IPS DF 6.9 (cell line): ENCODE measurements at regions not wholly inside any gene's neighbourhood (a gene's known extent, or its start where the extent isn't known, plus 50 kb on each side); places are given as distances from the start of the nearest gene placed in this dataset.

Experiments
- DNase-seq: peaks from one replicate; pipeline ENCODE4 v3.0.0-alpha.2; 2013; ENCODE audit warnings: low read depth, low spot score
- H3K27ac ChIP-seq: one replicate; pipeline ENCODE4 v1.5.1; 2013; ENCODE audit warnings: low read length, control low read depth
- H3K27me3 ChIP-seq: 2 replicates; pipeline ENCODE4 v1.6.1; 2013; ENCODE audit warnings: mild to moderate bottlenecking, low read length; ENCODE audit not compliant: control insufficient read depth, insufficient read depth
- H3K36me3 ChIP-seq: 2 replicates; pipeline ENCODE4 v1.6.1; 2013; ENCODE audit warnings: low read length; ENCODE audit not compliant: control insufficient read depth, insufficient read depth
- H3K4me1 ChIP-seq: 2 replicates; pipeline ENCODE4 v1.6.1; 2013; ENCODE audit warnings: low read length; ENCODE audit not compliant: control insufficient read depth, insufficient read depth
- H3K4me3 ChIP-seq: 2 replicates; pipeline ENCODE4 v1.5.1; 2013; ENCODE audit warnings: mild to moderate bottlenecking, low read length
- H3K9me3 ChIP-seq: 2 replicates; pipeline ENCODE4 v1.6.1; 2013; ENCODE audit warnings: low read length, inconsistent platforms; ENCODE audit not compliant: control insufficient read depth, insufficient read depth
- WGBS: extraction: QIAGEN DNeasy Blood & Tissue Kit; methylation state at CpG from one replicate; pipeline ENCODE4 v1.1.7; 2013; ENCODE audit warnings: mixed read lengths, missing lambda C conversion rate; ENCODE audit not compliant: insufficient read length, insufficient coverage; 5-methylcytosine and 5-hydroxymethylcytosine counted together

DNA sequence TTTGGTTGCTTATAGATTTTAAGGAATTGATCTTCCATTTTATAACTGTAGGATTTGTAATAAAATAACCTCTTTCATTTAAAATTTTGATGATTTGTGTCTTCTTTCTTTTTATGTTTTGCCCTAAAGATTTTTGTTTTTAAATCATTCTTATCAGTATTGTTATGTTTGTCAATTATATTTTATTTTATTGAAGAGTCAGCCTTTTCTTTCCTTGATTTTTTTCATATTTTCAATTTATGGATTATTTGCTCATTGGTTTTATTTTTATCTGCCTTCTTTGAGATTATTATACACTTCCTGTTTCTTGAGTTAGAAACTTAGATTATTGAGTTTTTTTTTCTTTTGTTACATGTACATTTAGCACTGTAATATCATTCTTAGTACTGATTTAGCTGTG, 233.4 kb upstream of the BRINP3 start:
- Histone ChIP-seq H3K9me3 (no peaks in the 10 kb centered on the region), H3K27ac (no peak overlapping the region), H3K4me1 (no peaks in the 10 kb centered on the region), H3K36me3 (no peaks in the 10 kb centered on the region), H3K27me3 (no peaks in the 10 kb centered on the region), H3K4me3 (no peak overlapping the region)
- DNase-seq: no peak

DNA sequence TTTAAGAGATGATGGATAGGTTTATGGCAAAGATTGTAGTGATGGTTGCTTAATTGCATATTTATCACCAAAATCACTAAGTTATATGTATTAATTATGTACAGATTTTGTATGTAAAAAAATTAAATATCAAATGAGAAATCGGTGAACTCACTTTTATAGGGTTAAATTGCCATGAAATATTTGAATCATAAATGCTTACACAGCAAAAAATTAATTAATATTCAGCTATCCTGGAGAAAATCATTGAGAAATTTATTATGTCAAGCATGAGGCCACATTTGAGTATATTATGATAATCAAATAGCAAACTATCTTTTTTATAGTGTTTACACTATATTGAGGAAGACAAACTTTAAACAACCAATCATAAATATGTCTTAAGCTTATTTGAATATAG, 239.4 kb upstream of the BRINP3 start:
- no CpG with 5 or more reads among the region's 1 CpG for WGBS
- Histone ChIP-seq H3K27ac (no peak overlapping the region), H3K27me3 (no peaks in the 10 kb centered on the region), H3K4me3 (no peak overlapping the region), H3K9me3 (no peaks in the 10 kb centered on the region), H3K36me3 (no peaks in the 10 kb centered on the region), H3K4me1 (no peaks in the 10 kb centered on the region)
- DNase-seq: no peak

DNA sequence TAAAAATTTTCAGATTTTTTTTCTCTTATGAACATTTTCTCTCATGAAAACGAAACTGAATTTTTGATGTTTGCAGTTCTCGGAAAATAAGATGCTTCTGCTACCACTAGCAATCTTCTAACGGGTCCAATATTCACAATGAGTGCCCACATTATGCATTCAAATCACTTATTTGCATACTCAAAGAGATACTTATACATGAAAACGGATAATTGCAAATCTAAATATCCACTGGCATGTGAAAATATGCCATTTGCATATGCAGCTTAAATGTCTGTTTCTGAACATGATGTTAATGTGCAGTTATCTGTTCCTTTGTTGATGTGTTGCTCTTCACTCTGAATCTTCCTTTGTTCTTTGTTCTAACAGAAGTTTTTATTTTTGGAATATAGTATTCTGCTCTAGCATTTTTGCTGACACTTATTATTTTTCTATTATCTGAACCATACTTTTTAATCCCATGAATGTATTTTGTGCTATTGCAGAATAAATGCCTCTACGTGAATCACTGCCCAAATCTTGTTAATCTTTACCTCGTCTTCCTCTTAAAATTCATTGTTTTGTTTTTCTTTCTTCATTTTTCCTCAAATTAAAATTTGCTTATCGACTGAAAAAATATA, 259.4 kb upstream of the BRINP3 start:
- H3K9me3 ChIP-seq: no peaks in the 10 kb centered on the region
- H3K36me3 ChIP-seq: no peaks in the 10 kb centered on the region
- H3K27me3 ChIP-seq: no peaks in the 10 kb centered on the region
- DNase-seq: no peak
- no peak overlapping the region for H3K4me3 ChIP-seq
- whole genome bisulfite sequencing: 100% methylated on average over 2 of the region's 7 CpGs
- H3K27ac ChIP-seq: no peak overlapping the region
- no peaks in the 10 kb centered on the region for H3K4me1 ChIP-seq

DNA sequence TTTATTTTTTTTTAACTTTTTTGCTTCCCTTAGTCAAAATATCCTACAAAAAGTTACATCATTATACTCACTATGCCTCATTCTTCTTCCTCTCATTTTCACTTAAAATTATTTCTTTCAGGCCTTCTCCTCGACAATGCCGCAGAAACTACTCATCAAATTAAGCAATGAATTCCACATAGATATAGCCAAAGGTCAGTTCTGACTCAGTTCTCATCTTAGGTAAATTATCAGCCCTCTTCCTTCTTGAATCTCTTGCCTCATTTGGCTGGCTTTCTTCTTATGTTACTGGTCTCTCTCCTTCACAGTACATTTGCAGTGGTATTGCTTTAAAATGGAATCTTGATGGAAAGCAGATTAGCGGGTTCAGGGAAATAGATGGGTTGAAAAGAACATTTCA, 260.7 kb upstream of the BRINP3 start:
- 100% methylated on average over 2 of the region's 3 CpGs for WGBS
- no peak for DNase-seq

DNA sequence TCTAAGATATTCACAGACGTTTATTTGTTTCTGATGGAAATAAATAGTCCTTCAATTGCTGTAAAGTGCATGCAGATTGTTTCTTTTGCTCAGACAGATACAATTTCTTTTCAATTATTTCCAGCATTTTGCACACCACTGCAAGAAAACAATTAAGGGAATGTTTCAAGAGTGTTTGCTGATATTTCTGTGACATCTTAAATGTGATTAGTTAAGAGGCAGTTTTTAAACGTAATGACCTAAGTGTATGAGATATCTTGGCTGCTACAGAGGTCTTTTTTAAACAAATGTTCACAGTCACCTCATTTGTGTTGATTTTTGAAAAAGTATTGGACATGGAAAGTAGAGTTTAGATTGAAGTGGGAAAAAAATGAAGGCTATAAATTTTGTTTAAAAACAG, 262.3 kb upstream of the BRINP3 start:
- no peaks in the 10 kb centered on the region for H3K9me3 ChIP-seq
- H3K27me3 ChIP-seq: no peaks in the 10 kb centered on the region
- no peaks in the 10 kb centered on the region for H3K36me3 ChIP-seq
- DNase-seq: no peak
- no CpG with 5 or more reads among the region's 2 CpGs for WGBS
- H3K4me1 ChIP-seq: no peaks in the 10 kb centered on the region
- no peak overlapping the region for H3K4me3 ChIP-seq
- no peak overlapping the region for H3K27ac ChIP-seq

More for the DNA sequence above, 260.7 kb upstream of the BRINP3 start:
- H3K27me3 ChIP-seq: no peaks in the 10 kb centered on the region
- H3K4me1 ChIP-seq: no peaks in the 10 kb centered on the region
- no peak overlapping the region for H3K27ac ChIP-seq
- H3K9me3 ChIP-seq: no peaks in the 10 kb centered on the region
- no peak overlapping the region for H3K4me3 ChIP-seq
- H3K36me3 ChIP-seq: no peaks in the 10 kb centered on the region

DNA sequence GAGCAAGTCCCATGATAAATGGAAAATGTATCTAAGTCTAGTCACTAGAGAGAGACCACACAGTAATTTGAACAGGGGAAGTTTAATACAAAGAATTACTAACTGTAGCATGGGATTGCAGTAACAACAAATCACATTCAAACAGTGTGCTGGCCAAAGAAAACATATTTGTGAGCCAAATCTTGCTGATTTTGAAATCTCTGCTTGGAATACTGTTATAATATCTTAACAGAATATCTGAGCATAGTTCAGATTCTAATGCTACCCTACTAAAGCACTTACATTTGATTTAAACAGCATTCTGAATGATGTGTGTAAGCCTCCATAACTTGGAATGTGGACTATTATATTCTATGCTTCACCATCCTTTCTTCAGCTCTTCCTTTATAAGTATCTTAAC, 270.0 kb upstream of the BRINP3 start:
- Histone ChIP-seq H3K4me1 (no peaks in the 10 kb centered on the region), H3K4me3 (no peak overlapping the region), H3K36me3 (no peaks in the 10 kb centered on the region), H3K27me3 (no peaks in the 10 kb centered on the region), H3K27ac (no peak overlapping the region), H3K9me3 (no peaks in the 10 kb centered on the region)
- no peak for DNase-seq

DNA sequence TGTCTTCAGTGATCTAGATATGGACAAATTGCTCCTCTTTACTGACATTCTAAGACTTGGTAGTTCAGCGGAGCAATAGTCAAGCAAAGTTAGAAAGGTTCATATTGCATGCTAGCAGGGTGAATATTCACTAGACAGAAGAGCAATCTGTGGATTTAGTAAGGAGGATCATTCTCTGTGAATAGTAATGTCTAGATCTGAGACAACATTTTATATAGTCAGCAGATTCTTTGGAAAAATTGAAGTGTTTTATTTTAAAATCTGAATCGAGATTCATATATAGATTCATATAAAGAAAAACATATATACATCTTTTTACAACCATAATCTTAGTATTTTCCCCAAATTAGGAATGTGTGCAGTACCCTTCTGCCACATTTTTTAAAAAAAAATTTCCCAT, 274.5 kb upstream of the BRINP3 start:
- no peaks in the 10 kb centered on the region for H3K27me3 ChIP-seq
- DNase-seq: no peak
- no CpG with 5 or more reads among the region's 2 CpGs for WGBS
- no peaks in the 10 kb centered on the region for H3K36me3 ChIP-seq
- H3K4me3 ChIP-seq: no peak overlapping the region
- no peaks in the 10 kb centered on the region for H3K4me1 ChIP-seq
- no peaks in the 10 kb centered on the region for H3K9me3 ChIP-seq
- no peak overlapping the region for H3K27ac ChIP-seq

DNA sequence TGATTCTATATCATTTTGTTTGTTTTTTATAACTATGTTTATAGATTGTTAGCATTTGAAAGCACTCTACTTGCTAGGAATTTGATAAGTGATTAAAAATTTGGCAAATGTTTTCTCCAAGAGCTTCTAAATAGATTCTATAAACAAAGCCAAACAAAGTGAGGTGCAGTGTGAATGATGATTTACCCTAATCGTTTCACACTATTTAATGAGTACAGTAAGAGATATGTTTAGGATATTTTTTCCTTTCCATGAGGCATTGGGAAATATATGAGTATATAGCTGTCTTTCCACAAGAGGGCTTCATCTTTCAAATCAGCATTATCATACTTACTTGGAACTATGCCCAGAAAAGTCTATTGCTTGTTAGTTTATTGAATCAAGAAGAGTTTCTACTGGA, 277.0 kb upstream of the BRINP3 start:
- Histone ChIP-seq H3K27me3 (no peaks in the 10 kb centered on the region), H3K36me3 (no peaks in the 10 kb centered on the region), H3K4me3 (no peak overlapping the region), H3K27ac (no peak overlapping the region), H3K4me1 (no peaks in the 10 kb centered on the region), H3K9me3 (no peaks in the 10 kb centered on the region)
- DNase-seq: no peak
- WGBS: no CpG with 5 or more reads among the region's 1 CpG

DNA sequence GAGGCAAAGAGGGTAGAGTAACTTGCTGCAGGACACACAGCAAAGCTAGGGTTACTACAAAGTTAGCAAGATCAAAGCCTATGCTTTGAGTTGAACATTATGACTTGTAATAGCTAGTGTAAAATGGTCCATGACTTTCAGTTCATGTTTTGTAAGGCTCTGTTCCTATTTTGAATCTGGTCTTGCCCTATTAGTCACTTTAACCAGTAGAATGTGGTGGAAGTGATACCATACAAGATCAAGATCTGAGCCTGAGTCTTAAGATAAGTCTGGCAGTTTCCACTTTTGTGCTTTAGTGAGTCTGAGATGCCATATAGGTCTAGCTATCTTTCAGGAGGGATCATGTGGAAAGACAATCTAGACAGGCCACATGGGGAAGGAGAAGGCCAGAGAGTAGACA, 282.1 kb upstream of the BRINP3 start:
- Histone ChIP-seq H3K27me3 (no peaks in the 10 kb centered on the region), H3K9me3 (no peaks in the 10 kb centered on the region), H3K4me1 (no peaks in the 10 kb centered on the region), H3K36me3 (no peaks in the 10 kb centered on the region), H3K27ac (no peak overlapping the region), H3K4me3 (no peak overlapping the region)
- DNase-seq: no peak

DNA sequence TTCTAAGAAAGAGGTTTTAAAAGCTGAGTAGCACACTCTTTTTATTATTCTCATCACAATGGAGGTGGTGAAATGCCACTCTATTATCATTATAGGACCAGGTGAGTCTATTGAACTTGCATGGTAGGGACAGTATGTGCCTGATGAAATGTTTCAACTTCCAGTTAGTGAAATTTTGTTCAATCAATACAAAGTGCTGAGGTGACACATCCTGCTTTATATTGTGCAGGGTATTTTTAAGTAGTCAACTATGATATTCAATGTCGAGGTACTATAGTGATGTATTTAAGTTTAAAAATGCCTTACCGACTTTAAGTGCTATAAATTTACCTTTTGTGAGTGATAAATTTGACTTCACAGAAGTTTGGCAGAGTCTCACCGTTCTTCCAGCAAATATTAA, 284.7 kb upstream of the BRINP3 start:
- Histone ChIP-seq H3K4me1 (no peaks in the 10 kb centered on the region), H3K27ac (no peak overlapping the region), H3K36me3 (no peaks in the 10 kb centered on the region), H3K4me3 (no peak overlapping the region), H3K9me3 (no peaks in the 10 kb centered on the region), H3K27me3 (no peaks in the 10 kb centered on the region)
- DNase-seq: no peak
- no CpG with 5 or more reads among the region's 3 CpGs for WGBS

DNA sequence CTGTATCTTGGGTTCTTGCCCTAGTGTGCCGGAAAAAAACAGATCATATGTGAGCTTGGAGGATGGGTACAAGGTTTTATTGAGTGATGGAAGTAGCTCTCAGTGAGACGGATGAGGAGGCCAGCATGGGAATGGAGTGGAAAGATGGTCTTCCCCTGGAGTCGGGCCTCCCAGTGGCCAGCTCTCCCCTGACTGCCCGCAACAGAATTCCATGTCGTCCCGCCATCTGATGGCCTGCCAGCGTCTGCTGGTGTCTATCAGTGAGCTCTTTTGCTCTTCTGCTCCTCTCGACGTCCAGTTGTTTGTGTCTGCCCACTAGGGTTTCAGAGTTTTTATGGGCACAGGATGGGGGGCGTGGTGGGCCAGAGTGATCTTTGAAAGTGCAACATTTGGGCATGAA, 315.2 kb upstream of the BRINP3 start:
- H3K4me3 ChIP-seq: no peak overlapping the region
- no peak overlapping the region for H3K27ac ChIP-seq
- H3K9me3 ChIP-seq: no peaks in the 10 kb centered on the region
- H3K36me3 ChIP-seq: no peaks in the 10 kb centered on the region
- no CpG with 5 or more reads among the region's 10 CpGs for WGBS
- no peaks in the 10 kb centered on the region for H3K27me3 ChIP-seq
- no peak for DNase-seq
- no peaks in the 10 kb centered on the region for H3K4me1 ChIP-seq
